GM11168 (cell line): ENCODE measurements at regions not wholly inside any gene's neighbourhood (a gene's known extent, or its start where the extent isn't known, plus 50 kb on each side); places are given as distances from the start of the nearest gene placed in this dataset.
"Not testable (repeated sequence)": the region's sequence is repeated elsewhere in the genome, so short reads cannot be mapped to it uniquely, and the experiment has no call there.

ENCODE experiments used
- in situ Hi-C: fragments of 300-500 bp; cut with MboI; formaldehyde crosslinking; loops from one replicate; pipeline ENCODE4 v1.12.0; 2022; ENCODE audit warnings: low sequenced_read_pairs; ENCODE audit not compliant: unreplicated experiment

DNA sequence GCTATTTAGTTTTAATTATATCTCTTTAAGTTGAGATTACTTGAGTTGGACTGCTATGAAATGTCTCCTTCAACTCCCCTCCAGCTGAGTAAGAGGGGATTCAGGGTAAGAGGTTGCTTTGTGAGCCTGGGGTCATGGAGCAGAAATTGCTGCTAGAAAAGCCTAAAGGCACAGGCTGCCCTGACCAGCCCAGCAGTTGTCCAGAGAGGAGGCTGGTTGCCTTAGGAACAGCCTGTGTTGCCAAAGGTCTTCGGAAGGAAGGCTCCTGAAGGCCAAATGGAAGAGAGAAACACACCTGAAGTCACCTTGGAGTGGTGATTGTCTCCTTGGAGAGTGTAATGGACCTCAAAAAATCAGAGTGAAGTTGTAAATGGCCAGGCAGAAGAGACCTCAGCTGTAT lies 235.5 kb upstream of the PDE3A start:
- in situ Hi-C loops = no loop called here

DNA sequence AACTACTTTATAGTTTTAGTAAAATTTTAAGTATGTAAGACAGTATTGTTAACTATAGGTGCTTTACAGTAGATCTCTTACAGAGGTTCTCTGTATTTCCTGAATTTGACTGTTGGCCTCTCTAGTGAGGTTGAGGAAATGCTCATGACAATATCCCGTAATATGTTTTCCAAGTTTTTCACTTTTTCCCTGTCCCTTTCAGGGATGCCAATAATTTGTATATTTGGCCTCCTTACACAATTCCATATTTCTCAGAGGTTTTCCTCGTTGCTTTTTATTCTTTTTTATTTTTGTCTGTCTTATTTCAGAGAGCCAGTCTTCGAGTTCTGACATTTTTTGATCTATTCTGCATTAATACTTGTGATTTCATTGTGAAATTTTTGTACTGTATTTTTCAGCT lies 233.7 kb upstream of the PDE3A start:
- in situ Hi-C loops = no loop called here

DNA sequence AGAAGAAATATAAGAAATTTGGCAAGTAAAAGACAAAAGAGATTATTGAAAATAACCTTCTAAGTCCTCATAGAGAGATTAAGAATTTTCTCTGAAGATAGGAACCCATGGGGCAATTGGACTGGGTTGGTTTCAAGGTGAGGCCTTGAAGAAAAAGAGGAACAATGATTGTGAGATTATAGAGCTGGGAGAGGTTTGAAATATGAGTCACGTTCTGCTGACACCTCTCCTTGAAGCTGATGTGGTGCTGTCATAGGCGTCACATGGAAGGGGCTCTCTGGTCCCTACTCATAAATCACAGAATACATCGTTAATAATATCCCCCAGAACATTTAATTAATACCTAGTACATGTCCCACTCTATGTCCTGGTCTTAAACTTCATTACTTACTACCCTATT lies 227.6 kb upstream of the PDE3A start:
- in situ Hi-C loops = no loop called here

DNA sequence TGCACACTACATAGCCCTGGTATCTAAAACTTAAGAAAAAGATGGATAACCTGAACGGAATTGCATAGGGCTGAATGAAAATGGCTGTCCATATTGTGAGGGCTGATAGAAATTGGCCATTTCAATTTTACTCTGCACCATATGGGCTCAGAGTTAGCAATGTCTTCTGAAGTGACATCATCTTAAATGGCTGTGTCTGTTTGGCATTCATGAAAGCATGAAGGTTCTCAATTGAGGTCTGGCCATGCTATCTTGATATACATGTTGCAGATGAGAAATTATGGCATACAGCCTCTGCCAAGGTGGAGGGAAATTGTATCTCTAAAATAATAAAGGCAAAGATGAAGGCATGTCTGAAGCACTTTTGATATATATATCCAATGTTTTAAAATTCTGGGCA lies 226.0 kb upstream of the PDE3A start:
- in situ Hi-C loops = no loop called here

DNA sequence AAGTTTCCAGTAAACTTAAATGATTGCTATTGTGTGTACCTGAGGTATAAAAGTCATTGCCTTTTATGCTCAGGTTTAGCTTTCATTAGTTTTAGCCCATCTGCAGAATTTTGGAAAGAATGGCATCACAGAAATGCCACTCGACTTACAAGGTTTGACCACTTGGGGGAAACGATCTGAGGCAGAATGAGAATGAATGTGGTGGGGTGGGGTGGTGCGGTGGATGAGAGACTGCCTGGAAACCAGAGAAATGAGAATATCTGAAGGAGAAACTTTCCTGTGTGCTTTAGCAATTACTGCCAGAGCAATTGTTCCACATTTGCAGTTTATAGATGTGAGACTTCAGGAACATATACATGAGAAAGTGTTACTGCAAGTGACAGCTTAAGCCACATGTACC lies 225.4 kb upstream of the PDE3A start:
- in situ Hi-C loops = no loop called here

DNA sequence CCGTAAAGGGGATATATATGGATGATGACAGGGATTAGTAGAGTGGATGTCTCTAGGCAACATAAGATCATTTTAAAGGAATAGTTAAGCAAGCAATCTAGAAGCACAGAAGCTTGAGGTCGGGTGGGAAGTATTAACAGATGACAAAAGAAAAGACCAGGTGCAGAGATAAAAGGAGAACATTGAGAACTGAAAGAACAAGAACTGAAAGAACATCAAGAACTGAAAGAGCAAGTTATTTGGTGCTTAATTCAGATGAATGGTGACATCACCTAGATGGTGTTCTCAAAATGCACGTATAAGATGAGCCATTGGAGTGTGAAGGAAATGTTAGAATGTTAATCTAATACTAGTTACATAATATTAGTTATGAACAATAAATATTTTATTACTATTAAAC lies 224.0 kb upstream of the PDE3A start:
- in situ Hi-C loops = no loop called here

DNA sequence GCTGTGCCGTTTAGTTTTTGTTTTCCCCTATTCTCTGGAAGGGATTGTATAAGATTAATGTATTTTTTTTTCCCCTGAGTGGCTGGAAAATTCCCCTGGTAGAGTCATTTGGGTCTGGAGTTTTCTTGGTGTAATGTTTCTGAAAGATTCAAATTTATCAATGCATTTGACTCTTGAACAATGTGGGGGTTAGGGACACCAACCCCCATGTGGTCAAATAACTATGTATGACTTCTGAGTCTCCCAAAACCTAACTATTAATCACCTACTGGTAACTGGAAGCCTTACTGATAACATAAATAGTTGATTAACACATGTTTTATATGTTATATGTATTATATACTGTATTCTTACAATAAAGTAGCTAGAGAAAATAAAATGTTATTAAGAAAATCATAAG lies 220.1 kb upstream of the PDE3A start:
- in situ Hi-C loops = no loop called here

DNA sequence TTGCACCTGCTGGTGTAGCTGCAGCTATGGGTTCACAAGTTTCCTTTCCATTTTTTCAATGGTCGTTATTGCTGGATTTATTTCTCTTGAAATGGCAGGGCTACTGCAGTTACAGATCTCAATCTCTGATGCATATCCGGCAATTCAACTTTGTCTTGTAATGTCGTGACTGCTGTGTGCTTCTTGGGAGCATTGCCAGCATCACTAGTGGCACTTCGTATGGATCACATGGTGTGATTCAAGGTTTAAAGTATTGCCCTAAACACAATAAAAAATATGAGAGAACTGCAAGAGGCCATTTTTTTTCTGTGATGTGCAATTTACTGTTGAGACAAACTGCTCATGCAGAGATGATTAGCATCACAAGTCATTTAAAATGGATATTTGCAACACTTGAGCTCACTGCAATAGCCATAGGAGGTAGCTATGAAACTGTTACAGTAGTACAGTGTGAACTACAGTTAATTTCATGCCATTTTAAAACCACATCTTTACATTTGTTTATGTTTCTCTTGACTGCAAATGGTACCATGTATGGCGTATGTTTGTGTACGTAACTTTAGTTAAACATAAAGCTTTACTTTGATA lies 217.4 kb upstream of the PDE3A start:
- in situ Hi-C loops = no loop called here

DNA sequence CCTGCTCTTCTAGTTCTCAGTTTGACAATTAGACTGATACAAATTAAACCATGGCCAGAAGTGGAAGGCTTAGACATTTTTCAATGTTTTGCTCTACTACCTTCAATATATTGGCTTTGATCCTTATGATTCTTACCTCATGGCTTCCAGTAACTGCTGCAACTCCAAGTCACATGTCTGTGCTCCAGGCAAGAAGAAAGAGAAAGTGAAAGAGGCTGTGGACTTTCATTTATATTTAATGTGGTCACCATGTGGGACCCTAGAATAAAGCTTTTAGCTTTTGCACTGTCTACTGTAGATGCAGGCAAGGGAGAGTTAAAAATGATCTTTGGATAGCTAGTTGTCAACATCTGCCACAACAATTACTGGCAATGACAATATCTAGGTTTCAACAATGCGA lies 214.3 kb upstream of the PDE3A start:
- in situ Hi-C loops = no loop called here

DNA sequence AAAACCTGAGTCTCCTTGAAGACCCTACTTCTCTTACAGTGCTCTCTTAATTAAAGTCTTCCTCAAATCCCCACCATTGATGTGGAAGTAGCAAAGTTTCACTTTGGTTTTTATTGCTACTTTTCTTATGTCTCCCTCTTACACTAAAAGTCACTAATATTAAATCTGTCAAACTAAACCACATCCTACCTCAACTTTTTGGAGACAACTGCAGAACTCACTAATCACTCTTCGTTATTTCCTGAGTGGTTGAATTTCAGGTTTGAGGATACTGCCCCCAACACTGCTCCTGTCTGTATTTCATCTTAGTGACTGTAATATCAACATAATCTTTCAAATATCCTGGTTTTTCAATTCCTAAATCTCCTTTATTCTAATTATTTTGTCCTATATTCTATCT lies 213.0 kb upstream of the PDE3A start:
- in situ Hi-C loops = no loop called here

DNA sequence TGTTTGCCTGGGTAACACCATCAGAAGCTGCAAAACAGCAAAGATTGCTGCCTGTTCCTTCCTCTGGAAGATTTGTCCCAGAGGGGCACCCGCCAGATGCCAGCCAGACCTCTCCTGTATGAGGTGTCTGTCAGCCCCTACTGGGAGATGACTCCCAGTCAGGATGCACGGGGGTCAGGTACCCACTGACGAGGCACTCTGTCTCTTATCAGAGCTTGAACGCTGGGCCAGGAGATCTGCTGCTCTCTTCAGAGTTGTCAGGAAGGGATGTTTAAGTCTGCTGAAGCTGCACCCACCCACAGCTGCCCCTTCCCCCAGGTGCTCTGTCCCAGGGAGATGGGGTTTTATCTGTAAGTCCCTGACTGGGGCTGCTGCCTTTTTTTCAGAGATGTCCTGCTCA lies 207.4 kb upstream of the PDE3A start:
- in situ Hi-C loops = not testable (repeated sequence)

DNA sequence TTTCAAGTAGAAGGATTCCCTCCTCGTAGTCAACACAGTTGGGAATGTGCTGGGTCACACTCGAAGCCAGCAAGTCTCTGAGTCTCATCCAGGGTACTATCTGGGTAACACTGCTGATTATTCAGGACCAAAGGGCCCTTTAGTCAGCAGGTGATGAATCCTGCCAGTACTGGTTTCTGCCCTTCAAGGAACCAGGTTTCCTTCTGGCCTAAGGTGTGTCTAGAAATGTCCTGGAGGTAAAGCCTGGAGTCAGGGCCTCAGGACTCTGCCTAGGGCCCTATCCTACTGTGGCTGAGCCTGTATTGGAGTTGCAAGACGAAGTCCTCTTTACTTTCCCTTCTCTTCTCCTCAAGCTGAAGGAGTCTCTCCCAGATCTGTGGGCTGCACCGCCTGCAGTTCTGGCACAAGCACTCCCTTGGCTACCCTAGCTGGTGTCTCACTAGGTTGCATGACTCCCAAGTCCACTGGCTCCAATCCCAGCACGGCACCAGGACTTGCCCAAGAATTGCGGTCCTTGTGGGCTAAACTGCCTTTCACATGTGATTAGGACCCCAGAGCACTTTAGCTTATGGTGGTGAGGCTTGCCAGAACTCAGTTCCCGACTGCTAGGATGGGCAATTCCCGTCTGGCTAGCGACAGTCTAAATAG lies 193.7 kb upstream of the PDE3A start:
- in situ Hi-C loops = no loop called here

DNA sequence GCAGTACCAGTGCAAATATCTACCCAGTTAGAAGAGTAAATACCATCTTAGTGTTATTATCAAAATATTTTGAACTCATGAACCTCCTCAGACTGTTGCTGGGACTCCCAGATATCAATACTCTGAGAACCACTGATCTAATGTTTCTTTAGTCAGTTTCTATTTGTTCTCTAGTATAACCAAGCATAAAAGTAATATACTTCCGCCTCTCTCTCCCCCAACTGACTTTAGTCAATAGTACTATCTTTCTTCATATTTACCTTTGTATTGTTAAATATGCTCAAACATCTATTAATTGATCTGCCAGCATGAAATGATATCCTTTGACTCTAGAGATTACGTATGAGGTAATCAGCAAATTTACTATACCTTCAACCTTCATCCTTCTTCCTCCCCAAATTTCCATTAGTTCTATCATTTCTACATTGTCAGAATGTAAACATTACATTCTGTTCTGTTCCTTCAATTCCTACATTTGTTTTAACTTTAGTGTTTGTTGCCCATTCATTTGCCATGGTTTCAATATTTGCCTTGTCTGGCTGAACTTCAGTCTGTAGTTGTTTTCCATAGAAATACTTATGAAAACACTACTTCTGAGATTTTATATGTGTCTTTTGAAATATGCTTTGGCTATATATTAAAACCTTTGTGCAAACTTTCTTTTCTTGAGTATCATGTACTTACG lies 192.5 kb upstream of the PDE3A start:
- in situ Hi-C loops = no loop called here

DNA sequence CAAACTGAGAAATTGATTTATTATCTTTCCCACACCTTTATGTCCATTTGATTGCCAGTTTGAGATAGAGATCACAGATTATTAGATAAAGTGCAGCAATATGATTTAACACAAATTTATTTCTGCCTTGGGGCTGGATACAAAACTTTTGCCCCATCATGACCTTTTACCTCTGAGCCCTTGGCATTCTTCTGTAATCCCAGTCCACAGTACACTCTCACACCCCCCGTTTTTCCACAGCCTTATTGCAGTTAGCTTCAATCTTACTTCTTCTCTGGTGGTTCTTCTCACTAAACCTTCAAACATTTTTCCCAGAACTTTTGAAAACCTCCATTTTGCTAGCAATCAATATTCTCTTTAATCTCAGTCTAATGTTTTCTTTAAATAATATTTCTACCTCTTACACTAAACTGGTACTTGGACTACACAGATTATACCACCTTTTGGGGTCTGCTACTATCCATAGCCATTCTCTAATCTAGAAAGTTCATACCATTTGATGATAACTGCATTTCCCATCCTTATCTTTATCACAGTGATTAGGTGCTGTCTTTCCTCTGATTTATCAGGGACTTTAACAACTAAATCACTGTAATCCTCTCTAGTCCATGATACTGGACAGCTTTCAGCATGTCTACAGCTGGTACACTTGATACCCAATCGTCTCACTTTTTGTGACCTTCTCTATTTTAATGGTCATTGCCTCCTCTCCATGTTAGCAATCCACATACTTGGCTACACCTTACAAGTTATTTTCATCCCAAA lies 186.7 kb upstream of the PDE3A start:
- in situ Hi-C loops = no loop called here

DNA sequence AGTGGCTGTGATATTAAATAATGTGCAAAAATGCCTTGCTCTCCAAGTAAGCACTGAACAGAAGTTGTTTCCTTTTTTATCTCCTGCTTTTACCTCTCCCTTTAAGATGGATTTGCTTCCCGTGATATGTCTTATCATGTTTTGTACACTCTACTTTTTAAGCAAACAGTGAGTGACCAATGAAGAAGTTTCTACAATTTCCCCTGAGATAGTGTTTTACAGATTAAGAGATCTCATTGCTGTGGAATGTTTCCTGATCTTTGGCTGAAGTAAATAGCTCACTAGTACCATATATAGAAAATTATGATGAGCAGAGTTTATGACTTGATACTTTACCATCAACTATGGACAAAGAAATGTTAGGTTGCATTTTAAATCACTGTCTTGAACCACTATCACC lies 184.8 kb upstream of the PDE3A start:
- in situ Hi-C loops = no loop called here

DNA sequence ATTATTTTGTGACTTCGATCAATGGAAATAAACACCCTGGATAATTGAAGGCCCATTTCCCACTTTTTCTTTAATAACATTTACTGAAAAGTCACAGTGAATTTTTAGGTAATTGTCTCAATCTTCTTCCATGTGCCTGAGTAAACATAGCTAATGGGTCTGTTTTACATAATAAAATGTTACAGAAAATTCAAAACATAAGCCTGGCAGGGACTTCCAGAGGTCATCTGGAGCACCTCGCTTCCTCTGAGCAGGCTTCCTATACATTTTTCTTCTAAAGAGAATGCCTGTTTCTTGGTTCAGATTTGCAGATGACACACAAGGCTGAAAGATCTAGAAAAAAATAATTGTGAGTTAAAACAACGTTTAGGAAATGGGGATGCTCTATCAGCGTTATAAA lies 183.8 kb upstream of the PDE3A start:
- in situ Hi-C loops = no loop called here

DNA sequence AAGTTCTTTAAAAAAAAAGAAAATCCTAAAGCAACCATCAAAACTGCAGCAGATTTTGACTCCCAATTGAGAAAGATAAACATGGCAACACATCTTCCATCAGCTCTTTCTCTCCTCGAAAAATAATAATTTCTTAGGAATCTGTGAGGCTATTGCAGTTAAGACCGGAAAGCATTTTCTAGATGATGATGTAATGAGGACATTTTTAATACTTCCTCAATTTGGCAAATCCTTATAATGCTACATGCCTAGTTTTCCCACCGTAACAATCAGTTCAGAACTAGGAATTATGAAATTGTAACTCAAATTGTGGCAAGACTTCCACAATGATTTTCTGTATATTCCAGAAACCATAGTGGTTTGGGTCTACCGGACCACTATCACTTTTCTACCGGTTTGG lies 180.9 kb upstream of the PDE3A start:
- in situ Hi-C loops = no loop called here

DNA sequence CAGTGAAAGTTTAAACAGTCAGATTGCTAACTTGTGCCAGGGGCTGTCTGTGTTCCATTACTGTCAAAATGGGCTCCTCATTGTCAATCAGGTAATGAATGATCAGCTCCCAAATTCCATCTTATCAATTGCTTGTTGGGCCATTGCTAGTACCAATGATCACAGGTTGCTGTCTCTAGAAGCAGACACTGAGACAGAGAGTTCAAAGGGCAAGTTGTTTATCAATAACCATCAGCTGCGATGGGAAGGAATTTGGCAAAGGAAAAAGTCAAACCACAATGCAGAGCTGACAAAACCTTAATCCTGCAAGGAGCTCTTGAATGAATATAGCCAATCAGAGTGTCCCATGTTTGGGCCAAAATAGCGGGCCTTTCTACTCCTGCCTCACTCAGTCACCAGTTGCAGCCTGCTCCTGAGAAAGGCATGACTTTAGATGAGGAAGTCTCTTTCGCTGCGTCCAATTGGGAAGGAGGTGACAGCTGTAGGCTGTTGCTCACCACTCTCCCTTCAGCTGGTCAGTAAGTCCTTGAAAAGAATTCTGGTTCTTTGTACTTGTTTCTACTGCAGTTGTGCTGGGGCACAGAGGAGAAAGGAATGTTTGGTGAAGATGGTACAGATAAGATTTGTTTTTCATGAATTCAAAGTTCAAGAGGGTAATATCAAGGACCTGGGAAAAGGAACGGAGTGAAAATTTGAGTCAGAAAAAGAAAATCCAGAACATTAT lies 179.2 kb upstream of the PDE3A start:
- in situ Hi-C loops = no loop called here

DNA sequence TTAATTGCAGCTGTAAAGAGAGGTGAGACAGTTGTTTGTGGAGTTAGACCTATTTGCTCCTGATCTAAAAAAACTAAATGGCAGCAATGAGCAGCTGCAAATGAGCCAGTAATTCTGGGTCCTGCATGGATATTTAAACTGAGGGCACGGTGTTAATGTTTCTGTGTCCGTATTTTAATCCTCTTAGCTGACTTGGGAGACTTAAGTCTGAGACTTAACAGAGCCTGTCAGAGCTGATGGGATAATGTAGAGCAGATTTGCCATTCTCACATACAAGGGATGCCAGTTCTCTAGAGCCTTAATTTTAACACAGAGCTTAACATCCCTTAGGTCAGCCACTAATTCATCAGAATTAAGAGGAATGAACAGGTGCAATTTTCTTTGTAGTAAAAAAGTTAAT lies 178.6 kb upstream of the PDE3A start:
- in situ Hi-C loops = no loop called here

DNA sequence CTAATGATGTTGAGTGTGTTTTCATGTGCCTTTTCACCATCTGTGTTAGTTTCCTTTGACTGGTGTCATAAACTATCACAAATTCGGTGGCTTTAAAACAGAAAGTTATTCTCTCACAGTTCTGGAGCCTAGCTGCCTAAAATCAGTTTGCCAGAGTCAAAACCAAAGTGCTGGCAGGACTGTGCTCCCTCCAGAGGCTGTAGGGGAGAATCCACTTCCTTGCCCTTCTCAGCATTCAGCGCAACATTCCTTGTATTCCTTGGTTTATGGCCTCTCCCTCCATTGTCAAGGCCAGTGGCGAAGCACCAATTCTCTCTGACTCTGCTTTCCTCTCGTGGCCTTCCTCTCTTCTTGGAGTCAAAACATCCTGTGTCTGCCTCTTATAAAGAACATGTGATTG lies 174.2 kb upstream of the PDE3A start:
- in situ Hi-C loops = no loop called here

DNA sequence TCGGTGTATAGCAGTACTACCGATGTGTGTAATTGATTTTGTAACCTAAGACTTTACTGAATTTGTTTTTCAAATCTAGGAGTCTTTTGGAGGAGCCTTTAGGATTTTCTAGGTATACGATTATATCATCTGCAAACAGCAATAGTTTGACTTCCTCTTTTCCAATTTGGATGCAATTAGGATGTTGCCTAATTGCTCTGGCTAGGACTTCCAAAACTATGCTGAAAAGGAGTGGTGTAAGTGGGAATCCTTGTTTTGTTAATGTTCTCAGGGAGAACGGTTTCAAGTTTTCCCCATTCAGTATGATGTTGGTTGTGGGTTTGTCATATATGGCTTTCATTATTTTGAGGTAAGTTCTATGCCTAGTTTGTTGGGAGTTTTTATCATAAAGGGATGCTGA lies 171.6 kb upstream of the PDE3A start:
- in situ Hi-C loops = no loop called here
